Effector memory CD4-positive, alpha-beta T cell (primary cell): ENCODE measurements at regions not wholly inside any gene's neighbourhood (a gene's known extent, or its start where the extent isn't known, plus 50 kb on each side); places are given as distances from the start of the nearest gene placed in this dataset.
"Not testable (repeated sequence)": the region's sequence is repeated elsewhere in the genome, so short reads cannot be mapped to it uniquely, and the experiment has no call there.

Experiments used
- DNase-seq, 3 donors: peaks; one replicate each; pipeline ENCODE4 v3.0.0-alpha.2; 2020
- H3K27ac ChIP-seq: 2 replicates; pipeline ENCODE4 v1.7.0; 2013; ENCODE audit warnings: mild to moderate bottlenecking, low read length, moderate library complexity; ENCODE audit not compliant: insufficient read depth, poor library complexity, severe bottlenecking
- H3K27me3 ChIP-seq: replicated peaks from 2 replicates; pipeline ENCODE4 v1.7.0; 2013; ENCODE audit warnings: mild to moderate bottlenecking, low read length; ENCODE audit not compliant: insufficient read depth, control insufficient read depth, poor library complexity, severe bottlenecking
- H3K36me3 ChIP-seq: 2 replicates; pipeline ENCODE4 v1.7.0; 2013; ENCODE audit warnings: mild to moderate bottlenecking, low read length, moderate library complexity; ENCODE audit not compliant: control insufficient read depth, insufficient read depth
- H3K4me1 ChIP-seq: 2 replicates; pipeline ENCODE4 v1.7.0; 2013; ENCODE audit warnings: low read length, mild to moderate bottlenecking; ENCODE audit not compliant: control insufficient read depth, insufficient read depth, poor library complexity, severe bottlenecking
- H3K4me3 ChIP-seq: 2 replicates; pipeline ENCODE4 v1.7.0; 2013; ENCODE audit warnings: low read length, low read depth, mild to moderate bottlenecking; ENCODE audit not compliant: insufficient read depth, poor library complexity, severe bottlenecking
- H3K9me3 ChIP-seq: 2 replicates; pipeline ENCODE4 v1.7.0; 2013; ENCODE audit warnings: mild to moderate bottlenecking, low read length, moderate library complexity; ENCODE audit not compliant: control insufficient read depth

DNA sequence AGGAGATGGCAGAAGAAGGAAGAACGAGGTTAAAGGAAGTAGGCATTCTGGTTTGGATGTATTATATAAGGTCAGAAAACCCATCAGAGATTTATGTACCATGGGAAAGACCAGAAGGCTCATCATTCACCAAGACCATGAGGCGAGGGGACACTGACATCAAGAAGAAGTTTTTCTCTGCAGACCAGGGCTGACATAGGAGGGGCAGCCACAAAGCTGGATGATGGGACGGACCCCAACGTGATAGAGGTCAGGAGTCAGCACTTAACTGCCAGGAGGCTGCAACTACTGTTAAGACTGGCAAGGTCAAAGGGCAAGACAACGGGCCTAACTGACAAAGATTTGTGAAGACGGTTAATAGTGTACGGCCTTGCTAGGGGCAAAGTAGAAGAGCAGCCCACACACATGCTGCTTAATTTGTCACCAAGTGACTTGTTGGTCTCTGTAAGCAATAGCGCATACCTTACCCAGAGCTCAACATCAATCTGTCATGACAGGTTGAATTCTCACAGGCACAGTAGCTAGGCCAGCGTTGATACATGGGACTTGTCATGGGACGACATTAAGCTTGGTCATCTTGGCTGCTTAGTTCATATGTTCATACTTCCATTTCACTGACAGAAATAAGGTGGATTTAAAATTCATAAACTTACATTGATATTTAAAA lies 579.7 kb upstream of the CDH10 start:
- no peak for DNase-seq
- H3K4me1 ChIP-seq = no peaks in the 10 kb centered on the region
- no peak overlapping the region for H3K27ac ChIP-seq
- H3K9me3 ChIP-seq = no peaks in the 10 kb centered on the region
- H3K36me3 ChIP-seq = no peaks in the 10 kb centered on the region
- no peak overlapping the region for H3K4me3 ChIP-seq
- no peaks in the 10 kb centered on the region for H3K27me3 ChIP-seq

DNA sequence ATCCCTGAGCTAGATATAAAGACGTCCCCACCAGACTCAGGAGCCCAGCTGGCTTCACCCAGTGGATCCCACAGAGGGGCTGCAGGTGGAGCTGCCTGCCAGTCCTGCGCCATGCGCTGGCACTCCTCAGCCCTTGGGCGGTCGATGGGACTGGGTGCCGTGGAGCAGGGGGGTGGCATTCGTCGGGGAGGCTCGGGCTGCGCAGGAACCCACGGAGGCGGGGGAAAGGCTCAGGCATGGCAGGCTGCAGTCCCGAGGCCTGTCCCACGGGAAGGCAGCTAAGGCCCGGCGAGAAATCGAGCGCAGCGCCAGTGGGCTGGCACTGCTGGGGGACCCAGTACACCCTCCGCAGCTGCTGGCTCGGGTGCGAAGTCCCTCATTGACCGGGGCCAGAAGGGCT lies 555.1 kb upstream of the CDH10 start:
- not testable (repeated sequence) for H3K4me3 ChIP-seq, H3K27ac ChIP-seq, H3K9me3 ChIP-seq, DNase-seq, H3K27me3 ChIP-seq, H3K4me1 ChIP-seq, H3K36me3 ChIP-seq

DNA sequence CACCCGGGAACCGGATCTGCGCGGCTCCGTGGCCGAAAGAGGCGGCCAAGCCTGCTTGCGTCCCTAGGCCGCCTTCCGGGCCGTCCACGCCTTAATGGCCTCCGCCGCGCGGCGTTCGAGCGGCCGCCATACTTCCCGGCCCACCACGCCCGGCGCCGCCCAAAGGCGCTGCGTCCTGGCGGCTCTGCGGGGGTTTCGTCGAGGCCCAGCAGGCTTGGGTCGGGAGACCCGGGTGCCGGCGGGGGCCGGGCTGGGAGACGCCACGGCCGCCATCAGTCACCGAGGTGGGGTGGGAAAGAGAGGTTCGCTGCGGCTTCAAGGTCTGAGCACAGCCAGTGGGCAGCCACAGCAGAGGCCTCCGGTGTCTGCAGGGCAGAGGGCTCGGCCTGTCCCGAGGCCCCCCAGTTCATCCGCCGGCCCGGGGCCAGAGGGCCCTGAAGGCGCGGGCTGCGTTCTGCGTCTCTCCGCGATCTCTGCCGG lies 545.8 kb upstream of the CDH10 start:
- no peaks in the 10 kb centered on the region for H3K36me3 ChIP-seq
- no peaks in the 10 kb centered on the region for H3K27me3 ChIP-seq
- H3K4me3 ChIP-seq = no peak overlapping the region
- H3K9me3 ChIP-seq = no peaks in the 10 kb centered on the region
- DNase-seq = no peak
- no peaks in the 10 kb centered on the region for H3K4me1 ChIP-seq
- no peak overlapping the region for H3K27ac ChIP-seq

DNA sequence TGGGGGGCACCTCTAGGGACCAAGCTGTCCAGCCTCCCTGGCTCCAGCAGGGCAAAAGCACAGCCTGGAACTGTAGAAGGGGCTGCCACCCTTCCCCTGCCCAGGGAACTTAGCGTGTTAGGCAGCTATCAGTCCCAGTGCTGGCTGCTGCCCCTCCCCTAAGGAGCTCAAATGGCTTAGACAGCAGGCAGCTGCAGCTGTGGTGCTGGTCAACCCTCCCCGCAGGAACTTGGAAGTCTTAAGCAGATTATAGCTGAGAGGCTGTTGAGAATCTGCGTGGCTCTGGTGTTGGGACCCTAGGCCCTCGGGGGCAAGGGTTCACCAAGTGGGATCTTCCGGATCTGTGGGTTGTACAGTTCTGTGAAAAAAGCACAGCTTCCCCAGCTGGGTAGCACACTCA lies 536.5 kb upstream of the CDH10 start:
- DNase-seq = no peak

DNA sequence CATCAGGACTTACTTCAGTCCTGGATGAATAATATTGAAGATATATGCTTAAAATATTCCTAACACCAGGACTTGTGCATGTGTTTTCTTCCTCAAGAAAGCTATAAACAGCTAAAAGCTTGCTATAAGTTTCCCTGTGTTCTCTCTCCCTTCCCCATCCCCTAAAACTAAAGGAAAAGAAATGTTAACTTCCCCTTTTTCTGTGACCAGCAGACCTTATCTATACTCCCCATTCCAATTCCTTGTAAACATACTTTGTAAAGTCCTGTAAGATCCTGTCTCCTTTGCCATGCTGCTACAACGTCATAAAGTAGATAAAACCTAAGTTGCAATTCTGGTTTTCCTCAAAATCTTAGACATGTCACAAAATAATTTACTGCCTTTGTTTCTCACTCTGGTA lies 517.8 kb upstream of the CDH10 start:
- not testable (repeated sequence) for H3K36me3 ChIP-seq, H3K9me3 ChIP-seq, DNase-seq, H3K27ac ChIP-seq, H3K27me3 ChIP-seq, H3K4me1 ChIP-seq, H3K4me3 ChIP-seq

More for the DNA sequence above, 536.5 kb upstream of the CDH10 start:
- no peak overlapping the region for H3K4me3 ChIP-seq
- H3K27ac ChIP-seq = no peak overlapping the region
- no peaks in the 10 kb centered on the region for H3K36me3 ChIP-seq
- H3K9me3 ChIP-seq = no peaks in the 10 kb centered on the region
- no peaks in the 10 kb centered on the region for H3K27me3 ChIP-seq
- no peaks in the 10 kb centered on the region for H3K4me1 ChIP-seq

DNA sequence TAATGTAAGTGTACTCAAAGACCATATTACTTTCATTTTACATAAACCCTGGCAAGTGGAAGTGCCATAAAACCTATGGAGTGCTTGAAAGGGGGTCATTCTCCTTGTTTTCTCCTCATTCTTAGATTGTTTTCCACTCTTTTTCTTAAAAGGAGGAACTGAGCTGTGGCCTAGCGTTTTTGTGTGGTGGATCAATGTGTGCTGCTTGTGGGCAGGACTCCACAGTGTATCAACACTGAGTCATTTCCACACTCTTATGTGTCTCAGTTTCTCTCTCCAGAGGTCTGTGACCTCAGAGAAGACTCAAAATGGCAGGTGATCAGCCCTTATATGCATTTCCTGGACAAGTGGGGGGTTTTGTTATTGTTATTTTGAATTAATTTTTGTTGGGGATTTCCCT lies 516.1 kb upstream of the CDH10 start:
- no peak overlapping the region for H3K27ac ChIP-seq
- no peaks in the 10 kb centered on the region for H3K27me3 ChIP-seq
- no peak overlapping the region for H3K4me3 ChIP-seq
- no peaks in the 10 kb centered on the region for H3K4me1 ChIP-seq
- DNase-seq = no peak
- no peaks in the 10 kb centered on the region for H3K9me3 ChIP-seq
- no peaks in the 10 kb centered on the region for H3K36me3 ChIP-seq

DNA sequence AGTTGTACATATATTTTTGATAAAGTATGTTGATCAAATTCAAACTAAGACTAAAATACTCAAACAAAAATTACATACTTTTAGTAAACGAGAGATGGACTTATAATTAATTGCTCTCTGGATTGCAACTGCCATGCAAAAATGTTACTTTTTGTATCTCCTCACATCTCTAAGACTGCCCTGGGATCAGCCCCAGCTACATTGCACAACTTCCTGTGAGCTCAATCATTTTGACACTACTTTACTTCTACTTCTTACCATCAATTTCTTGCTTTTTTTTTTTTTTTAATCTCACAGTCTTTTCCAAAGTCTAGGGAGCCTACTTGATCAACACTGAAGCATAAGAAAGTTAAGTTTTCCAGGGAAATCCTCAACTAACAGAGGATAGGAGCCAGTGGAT lies 506.0 kb upstream of the CDH10 start:
- Histone ChIP-seq H3K4me1 (no peaks in the 10 kb centered on the region), H3K36me3 (no peaks in the 10 kb centered on the region), H3K9me3 (no peaks in the 10 kb centered on the region), H3K27ac (no peak overlapping the region), H3K27me3 (no peaks in the 10 kb centered on the region), H3K4me3 (no peak overlapping the region)
- no peak for DNase-seq

DNA sequence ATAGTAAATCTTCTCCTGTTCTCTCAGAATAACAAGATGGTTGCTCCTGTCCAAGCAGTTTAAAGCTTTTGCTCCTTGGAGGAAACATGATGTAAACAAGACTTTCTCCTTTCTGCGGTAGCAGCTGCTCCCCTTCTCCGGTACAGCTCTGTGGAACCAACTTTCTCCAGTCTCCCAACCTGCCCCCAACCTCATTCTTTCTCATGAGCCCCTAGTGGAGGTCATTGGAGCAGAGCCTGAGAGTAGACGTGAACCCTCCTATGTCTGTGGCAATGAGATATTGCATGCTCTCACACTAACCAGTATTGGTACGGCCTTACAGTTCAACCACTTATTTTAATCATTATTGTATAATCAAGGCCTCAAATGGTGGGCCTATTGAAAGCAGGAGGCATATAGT lies 483.8 kb upstream of the CDH10 start:
- H3K4me1 ChIP-seq = no peaks in the 10 kb centered on the region
- no peaks in the 10 kb centered on the region for H3K27me3 ChIP-seq
- no peak overlapping the region for H3K27ac ChIP-seq
- no peaks in the 10 kb centered on the region for H3K36me3 ChIP-seq
- DNase-seq = no peak
- H3K4me3 ChIP-seq = no peak overlapping the region
- no peaks in the 10 kb centered on the region for H3K9me3 ChIP-seq

DNA sequence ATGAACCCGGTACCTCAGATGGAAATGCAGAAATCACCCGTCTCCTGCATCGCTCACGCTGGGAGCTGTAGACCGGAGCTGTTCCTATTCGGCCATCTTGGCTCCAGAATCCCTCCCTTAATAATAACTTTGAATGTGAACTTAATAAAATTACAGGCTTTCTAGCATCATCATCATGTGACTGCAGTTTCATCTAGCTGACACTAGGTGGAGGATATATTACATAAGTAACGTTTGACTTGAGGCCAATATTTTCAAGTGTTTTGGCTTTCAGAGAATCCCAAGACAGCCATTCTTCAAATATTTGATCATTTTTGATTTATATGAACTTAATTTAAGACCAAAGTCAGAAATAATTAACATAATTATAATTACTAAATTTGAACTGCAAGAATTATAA lies 474.9 kb upstream of the CDH10 start:
- Histone ChIP-seq H3K27ac (no peak overlapping the region), H3K4me3 (no peak overlapping the region), H3K9me3 (no peaks in the 10 kb centered on the region), H3K27me3 (no peaks in the 10 kb centered on the region), H3K4me1 (no peaks in the 10 kb centered on the region), H3K36me3 (no peaks in the 10 kb centered on the region)
- no peak for DNase-seq

DNA sequence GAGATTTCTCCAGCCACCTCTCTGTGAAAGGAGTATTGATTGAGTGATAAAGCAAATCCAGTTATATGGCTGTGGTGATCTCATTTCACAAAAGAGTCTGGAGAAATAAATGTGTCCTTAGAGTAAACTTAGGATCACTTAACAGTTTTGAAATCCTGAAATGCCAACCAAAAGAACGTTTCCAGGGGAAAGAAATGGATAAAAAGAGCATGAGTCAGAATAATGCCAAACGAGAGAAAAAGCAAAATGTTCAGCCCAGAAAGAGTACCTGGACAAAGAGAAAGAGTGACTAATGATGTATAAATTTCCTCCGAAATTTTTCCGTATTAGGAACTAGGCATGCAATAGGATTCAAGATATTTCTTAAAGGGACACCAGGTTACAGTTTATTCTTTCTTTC lies 463.1 kb upstream of the CDH10 start:
- no peak overlapping the region for H3K4me3 ChIP-seq
- no peak for DNase-seq
- H3K9me3 ChIP-seq = no peaks in the 10 kb centered on the region
- no peaks in the 10 kb centered on the region for H3K4me1 ChIP-seq
- H3K36me3 ChIP-seq = no peaks in the 10 kb centered on the region
- no peaks in the 10 kb centered on the region for H3K27me3 ChIP-seq
- H3K27ac ChIP-seq = no peak overlapping the region
